ENCODE measurements at regions not wholly inside any gene's neighbourhood (a gene's known extent, or its start where the extent isn't known, plus 50 kb on each side); places are given as distances from the start of the nearest gene placed in this dataset.
"Not testable (repeated sequence)": the region's sequence is repeated elsewhere in the genome, so short reads cannot be mapped to it uniquely, and the experiment has no call there.

GRCh38 chrX:80508083-80508482 lies 87.8 kb downstream of the TENT5D start:
- not testable (repeated sequence) for DNase-seq (ENCODE audit: low read depth); H3K27me3 ChIP-seq (ENCODE audit: control insufficient read depth, insufficient read depth, low read length); H3K4me3 ChIP-seq (ENCODE audit: low read depth, low read length); H3K36me3 ChIP-seq (ENCODE audit: control insufficient read depth, insufficient read depth, low read length)

GRCh38 chrX:80511969-80512760 lies 91.9 kb downstream of the TENT5D start:
- no peak for DNase-seq (ENCODE audit: low read depth)
- no peak overlapping the region for H3K4me3 ChIP-seq (ENCODE audit: low read depth, low read length)
- no peaks in the 10 kb centered on the region for H3K27me3 ChIP-seq (ENCODE audit: control insufficient read depth, insufficient read depth, low read length)
- H3K36me3 ChIP-seq (ENCODE audit: control insufficient read depth, insufficient read depth, low read length) = no peaks in the 10 kb centered on the region
- no peak for TF ChIP-seq CTCF (IDR thresholded peaks at IDR 0.05; ENCODE audit: insufficient read depth, low read length, poor library complexity, severe bottlenecking)

GRCh38 chrX:80512924-80513323 lies 92.7 kb downstream of the TENT5D start:
- no peaks in the 10 kb centered on the region for H3K27me3 ChIP-seq (ENCODE audit: control insufficient read depth, insufficient read depth, low read length)
- no peaks in the 10 kb centered on the region for H3K36me3 ChIP-seq (ENCODE audit: control insufficient read depth, insufficient read depth, low read length)
- TF ChIP-seq CTCF (IDR thresholded peaks at IDR 0.05; ENCODE audit: insufficient read depth, low read length, poor library complexity, severe bottlenecking) = no peak
- H3K4me3 ChIP-seq (ENCODE audit: low read depth, low read length) = no peak overlapping the region
- no peak for DNase-seq (ENCODE audit: low read depth)

- Histone ChIP-seq H3K36me3 (ENCODE audit: control insufficient read depth, insufficient read depth, low read length) (no peaks in the 10 kb centered on the region), H3K27me3 (ENCODE audit: control insufficient read depth, insufficient read depth, low read length) (no peaks in the 10 kb centered on the region), H3K4me3 (ENCODE audit: low read depth, low read length) (no peak overlapping the region)
- no peak for TF ChIP-seq CTCF (IDR thresholded peaks at IDR 0.05; ENCODE audit: insufficient read depth, low read length, poor library complexity, severe bottlenecking)
- no peak for DNase-seq (ENCODE audit: low read depth)
These were observed 93.4 kb downstream of the TENT5D start for GRCh38 chrX:80513625-80514024.

DNA sequence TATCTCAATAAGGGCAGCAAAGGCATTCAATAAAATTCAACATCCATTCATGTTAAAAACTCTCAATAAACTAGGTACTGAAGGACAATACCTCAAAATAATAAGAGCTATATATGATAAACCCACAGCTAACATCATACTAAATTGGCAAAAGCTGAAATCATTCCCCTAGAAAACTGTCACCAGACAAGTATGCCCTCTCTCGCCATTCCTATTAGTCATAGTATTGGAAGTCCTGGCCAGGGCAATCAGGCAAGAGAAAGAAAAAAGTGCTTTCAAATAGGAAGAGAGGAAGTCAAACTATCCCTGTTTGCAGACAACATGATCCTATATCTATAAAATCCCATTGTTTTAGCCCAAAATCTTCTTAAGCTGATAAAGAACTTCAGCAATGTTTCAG lies 116.8 kb downstream of the TENT5D start:
- H3K27me3 ChIP-seq (ENCODE audit: control insufficient read depth, insufficient read depth, low read length) = no peaks in the 10 kb centered on the region
- H3K4me3 ChIP-seq (ENCODE audit: low read depth, low read length) = no peak overlapping the region
- no peak for TF ChIP-seq CTCF (IDR thresholded peaks at IDR 0.05; ENCODE audit: insufficient read depth, low read length, poor library complexity, severe bottlenecking)
- DNase-seq (ENCODE audit: low read depth) = no peak
- no peaks in the 10 kb centered on the region for H3K36me3 ChIP-seq (ENCODE audit: control insufficient read depth, insufficient read depth, low read length)

DNA sequence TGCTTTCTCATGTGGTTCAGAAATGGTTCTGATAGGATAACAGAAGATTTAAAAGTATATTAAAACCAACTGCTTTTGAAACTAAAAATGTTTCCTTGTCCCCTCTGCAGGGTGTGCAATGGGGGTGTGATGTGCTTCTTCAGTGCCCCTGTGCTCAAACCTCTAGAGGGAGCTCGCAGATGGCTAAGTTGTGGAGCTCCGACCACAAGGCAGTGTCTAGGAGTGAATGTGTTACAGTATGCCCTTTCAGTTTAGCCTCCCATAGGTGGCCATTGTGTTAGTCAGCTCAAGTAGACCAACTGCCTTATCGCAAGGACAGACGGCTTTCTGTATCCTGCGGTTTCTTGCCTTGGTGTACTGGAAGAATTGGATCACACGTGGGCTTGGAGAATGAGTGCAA lies 130.5 kb downstream of the TENT5D start:
- no peak for DNase-seq (ENCODE audit: low read depth)
- no peak for TF ChIP-seq CTCF (IDR thresholded peaks at IDR 0.05; ENCODE audit: insufficient read depth, low read length, poor library complexity, severe bottlenecking)
- no peaks in the 10 kb centered on the region for H3K27me3 ChIP-seq (ENCODE audit: control insufficient read depth, insufficient read depth, low read length)
- no peaks in the 10 kb centered on the region for H3K36me3 ChIP-seq (ENCODE audit: control insufficient read depth, insufficient read depth, low read length)
- no peak overlapping the region for H3K4me3 ChIP-seq (ENCODE audit: low read depth, low read length)
